HG02610 (cell line): ENCODE measurements at regions not wholly inside any gene's neighbourhood (a gene's known extent, or its start where the extent isn't known, plus 50 kb on each side); places are given as distances from the start of the nearest gene placed in this dataset.
"Not testable (repeated sequence)": the region's sequence is repeated elsewhere in the genome, so short reads cannot be mapped to it uniquely, and the experiment has no call there.

Experiments
- ATAC-seq: cut with Tn5 transposase; IDR thresholded peaks from one replicate; pipeline ENCODE4 v1.9.1; 2021; ENCODE audit warnings: mild to moderate bottlenecking, moderate library complexity; ENCODE audit not compliant: unreplicated experiment

GRCh38 chr2:13942111-13942510, 690.4 kb upstream of the LRATD1 start:
- no peak for ATAC-seq

GRCh38 chr2:13950761-13951160, 681.8 kb upstream of the LRATD1 start:
- no peak for ATAC-seq

- ATAC-seq: no peak
Measured at GRCh38 chr2:13968811-13969210, 663.7 kb upstream of the LRATD1 start.

GRCh38 chr2:13986119-13986720, 646.3 kb upstream of the LRATD1 start:
- ATAC-seq: no peak

- ATAC-seq: no peak
Measured at GRCh38 chr2:13996527-13996926, 636.0 kb upstream of the LRATD1 start.

GRCh38 chr2:14011190-14011589, 621.3 kb upstream of the LRATD1 start:
- ATAC-seq: no peak

GRCh38 chr2:14015113-14015630, 617.3 kb upstream of the LRATD1 start:
- ATAC-seq: no peak

GRCh38 chr2:14016289-14016955, 616.1 kb upstream of the LRATD1 start:
- no peak for ATAC-seq

- ATAC-seq: no peak
Measured at GRCh38 chr2:14018620-14019019, 613.9 kb upstream of the LRATD1 start.

- no peak for ATAC-seq
Measured at GRCh38 chr2:14023558-14023957, 609.0 kb upstream of the LRATD1 start.

- ATAC-seq: no peak
Measured at GRCh38 chr2:14039134-14039533, 593.4 kb upstream of the LRATD1 start.

- ATAC-seq: no peak
Measured at GRCh38 chr2:14047491-14047890, 585.0 kb upstream of the LRATD1 start.

- ATAC-seq: no peak
Measured at GRCh38 chr2:14051401-14051800, 581.1 kb upstream of the LRATD1 start.

- ATAC-seq: no peak
Measured at GRCh38 chr2:14053105-14053504, 579.4 kb upstream of the LRATD1 start.

GRCh38 chr2:14064346-14064745, 568.2 kb upstream of the LRATD1 start:
- ATAC-seq: no peak

GRCh38 chr2:14072338-14072737, 560.2 kb upstream of the LRATD1 start:
- ATAC-seq: no peak

GRCh38 chr2:14074691-14075090, 557.8 kb upstream of the LRATD1 start:
- no peak for ATAC-seq

- ATAC-seq: no peak
Measured at GRCh38 chr2:14079576-14079975, 552.9 kb upstream of the LRATD1 start.

GRCh38 chr2:14081521-14081920, 551.0 kb upstream of the LRATD1 start:
- ATAC-seq: no peak

GRCh38 chr2:14082640-14083039, 549.9 kb upstream of the LRATD1 start:
- ATAC-seq: no peak

GRCh38 chr2:14094592-14094991, 537.9 kb upstream of the LRATD1 start:
- no peak for ATAC-seq

- not testable (repeated sequence) for ATAC-seq
Measured at GRCh38 chr2:14099101-14099500, 533.4 kb upstream of the LRATD1 start.

- no peak for ATAC-seq
Measured at GRCh38 chr2:14114275-14114674, 518.2 kb upstream of the LRATD1 start.
